HEK293T (cell line): ENCODE measurements at regions not wholly inside any gene's neighbourhood (a gene's known extent, or its start where the extent isn't known, plus 50 kb on each side); places are given as distances from the start of the nearest gene placed in this dataset.

Experiments
- BHLHE40 ChIP-seq: fragments of 450-650 bp; IDR thresholded peaks from 2 replicates; pipeline ENCODE4 v1.6.1; 2016; ENCODE audit warnings: mild to moderate bottlenecking, moderate library complexity, borderline replicate concordance
- ELF4 ChIP-seq: fragments of 450-650 bp; IDR thresholded peaks from 2 replicates; pipeline ENCODE4 v1.6.1; 2017; ENCODE audit warnings: antibody characterized with exemption
- FOXA1 ChIP-seq: fragments of 450-650 bp; IDR thresholded peaks from 2 replicates; pipeline ENCODE4 v1.6.1; 2016; ENCODE audit warnings: mild to moderate bottlenecking
- FOXM1 ChIP-seq: fragments of 450-650 bp; IDR thresholded peaks from 2 replicates; pipeline ENCODE4 v1.6.1; 2017; ENCODE audit warnings: mild to moderate bottlenecking, borderline replicate concordance
- NFRKB ChIP-seq: fragments of 450-650 bp; IDR thresholded peaks from 2 replicates; pipeline ENCODE4 v1.6.1; 2016; ENCODE audit warnings: mild to moderate bottlenecking, moderate library complexity
- PKNOX1 ChIP-seq: fragments of 450-650 bp; IDR thresholded peaks from 2 replicates; pipeline ENCODE4 v1.6.1; 2016
- SP1 ChIP-seq: fragments of 450-650 bp; IDR thresholded peaks from 2 replicates; pipeline ENCODE4 v1.6.1; 2017
- SUZ12 ChIP-seq: fragments of 450-650 bp; IDR thresholded peaks from 2 replicates; pipeline ENCODE4 v1.6.1; 2016; ENCODE audit warnings: mild to moderate bottlenecking
- ZNF384 ChIP-seq: fragments of 450-650 bp; IDR thresholded peaks from 2 replicates; pipeline ENCODE4 v1.6.1; 2016

GRCh38 chr11:89583580-89583979, 92.4 kb upstream of the NOX4 start:
- no peak for TF ChIP-seq SUZ12
- TF ChIP-seq BHLHE40 = no peak
- TF ChIP-seq SP1 = no peak
- no peak for TF ChIP-seq ELF4
- no peak for TF ChIP-seq ZNF384
- no peak for TF ChIP-seq PKNOX1
- TF ChIP-seq FOXA1 = no peak
- TF ChIP-seq FOXM1 = no peak
- no peak for TF ChIP-seq NFRKB
